GM12873 (cell line): ENCODE measurements at regions not wholly inside any gene's neighbourhood (a gene's known extent, or its start where the extent isn't known, plus 50 kb on each side); places are given as distances from the start of the nearest gene placed in this dataset.

Experiments used
- TF ChIP-seq, protein P1 (sequence below): IDR thresholded peaks from 2 replicates; pipeline ENCODE4 v1.5.1; 2012; ENCODE audit warnings: low read depth, mild to moderate bottlenecking, moderate library complexity, low read length, control low read depth; ENCODE audit not compliant: insufficient read depth; ENCODE audit errors: missing control alignments

DNA sequence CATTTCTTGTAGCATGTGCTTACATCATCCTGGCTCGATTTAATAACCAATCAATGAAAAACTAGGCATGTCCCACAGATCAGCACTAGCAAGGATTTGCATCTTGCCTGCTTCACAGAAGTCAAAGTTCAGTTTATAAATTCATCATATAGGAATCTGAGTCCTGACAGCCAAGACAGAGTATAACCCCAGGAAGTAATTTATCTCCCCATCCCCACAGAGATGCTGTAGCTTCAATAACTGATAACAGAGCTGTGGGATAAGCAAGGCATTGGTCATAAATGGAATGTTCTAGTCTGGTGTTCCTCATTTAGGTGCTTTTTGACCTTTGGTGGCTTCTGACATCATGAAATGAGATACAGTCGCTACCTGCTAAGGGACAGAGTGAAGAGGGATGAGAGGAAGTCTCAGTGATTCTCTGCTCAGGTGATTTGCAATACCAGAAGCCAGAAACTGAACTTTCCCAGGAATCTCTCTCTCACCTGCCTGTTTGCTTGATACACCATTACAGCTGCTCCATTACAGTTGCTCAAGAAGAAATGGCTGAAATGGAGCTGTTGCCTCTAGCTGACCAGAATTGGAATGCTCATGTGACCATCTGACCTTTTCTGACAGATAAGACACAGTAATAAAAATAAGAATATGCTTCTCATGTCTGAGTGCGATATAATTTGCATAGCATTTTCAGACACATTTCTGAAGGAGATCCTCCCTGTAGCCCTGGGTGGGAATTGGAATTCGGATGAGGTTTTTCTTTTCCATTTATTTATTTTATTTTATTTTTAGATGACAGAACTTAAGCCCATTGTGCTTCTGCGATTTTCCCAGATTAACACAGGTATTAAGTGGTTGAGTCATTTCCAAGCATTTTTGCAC, 217.1 kb upstream of the KCNMB2 start:
- TF ChIP-seq, protein P1, sequence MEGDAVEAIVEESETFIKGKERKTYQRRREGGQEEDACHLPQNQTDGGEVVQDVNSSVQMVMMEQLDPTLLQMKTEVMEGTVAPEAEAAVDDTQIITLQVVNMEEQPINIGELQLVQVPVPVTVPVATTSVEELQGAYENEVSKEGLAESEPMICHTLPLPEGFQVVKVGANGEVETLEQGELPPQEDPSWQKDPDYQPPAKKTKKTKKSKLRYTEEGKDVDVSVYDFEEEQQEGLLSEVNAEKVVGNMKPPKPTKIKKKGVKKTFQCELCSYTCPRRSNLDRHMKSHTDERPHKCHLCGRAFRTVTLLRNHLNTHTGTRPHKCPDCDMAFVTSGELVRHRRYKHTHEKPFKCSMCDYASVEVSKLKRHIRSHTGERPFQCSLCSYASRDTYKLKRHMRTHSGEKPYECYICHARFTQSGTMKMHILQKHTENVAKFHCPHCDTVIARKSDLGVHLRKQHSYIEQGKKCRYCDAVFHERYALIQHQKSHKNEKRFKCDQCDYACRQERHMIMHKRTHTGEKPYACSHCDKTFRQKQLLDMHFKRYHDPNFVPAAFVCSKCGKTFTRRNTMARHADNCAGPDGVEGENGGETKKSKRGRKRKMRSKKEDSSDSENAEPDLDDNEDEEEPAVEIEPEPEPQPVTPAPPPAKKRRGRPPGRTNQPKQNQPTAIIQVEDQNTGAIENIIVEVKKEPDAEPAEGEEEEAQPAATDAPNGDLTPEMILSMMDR: no peak

DNA sequence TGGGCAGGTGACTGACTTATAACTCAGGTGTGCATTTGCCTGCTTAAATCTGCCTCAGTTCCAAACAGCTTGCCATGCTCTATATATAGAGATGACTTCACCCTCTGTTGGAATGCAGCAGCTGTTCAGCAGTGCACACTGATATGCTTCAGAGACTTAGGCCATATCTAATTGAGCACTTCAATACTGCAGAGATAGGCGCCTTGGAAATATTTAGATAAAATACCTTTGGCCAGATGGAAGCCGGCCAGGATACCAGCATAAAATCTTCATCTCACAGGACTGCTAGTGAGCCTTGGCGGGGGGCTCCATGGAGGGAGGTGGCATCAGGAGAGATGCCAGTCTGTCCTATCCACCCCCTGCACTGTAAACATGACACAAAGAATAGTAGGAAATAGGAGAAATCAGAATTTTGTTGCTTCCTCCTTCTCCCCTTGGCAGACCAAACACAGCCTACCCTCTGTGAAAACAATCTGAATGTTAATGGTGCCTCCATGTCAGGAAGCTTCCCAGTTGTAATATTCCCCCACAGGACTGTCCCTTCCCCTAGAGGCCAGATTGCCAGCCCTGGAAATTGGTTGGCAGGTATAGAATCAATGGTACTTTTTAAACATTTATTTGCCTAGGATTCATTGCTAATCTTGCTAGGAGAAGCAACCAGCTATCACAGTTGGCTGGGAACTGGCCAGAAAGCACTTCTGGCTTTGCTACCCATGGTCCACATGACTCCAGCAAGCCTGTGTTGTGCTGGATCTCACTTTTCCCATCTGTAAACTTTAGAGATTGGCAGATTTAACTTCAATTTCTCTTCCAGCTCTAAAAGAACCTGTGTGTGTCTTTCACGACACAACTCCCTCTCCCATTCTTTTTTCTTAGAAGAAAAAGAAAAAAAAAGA, 215.5 kb upstream of the KCNMB2 start:
- TF ChIP-seq, protein P1: no peak

DNA sequence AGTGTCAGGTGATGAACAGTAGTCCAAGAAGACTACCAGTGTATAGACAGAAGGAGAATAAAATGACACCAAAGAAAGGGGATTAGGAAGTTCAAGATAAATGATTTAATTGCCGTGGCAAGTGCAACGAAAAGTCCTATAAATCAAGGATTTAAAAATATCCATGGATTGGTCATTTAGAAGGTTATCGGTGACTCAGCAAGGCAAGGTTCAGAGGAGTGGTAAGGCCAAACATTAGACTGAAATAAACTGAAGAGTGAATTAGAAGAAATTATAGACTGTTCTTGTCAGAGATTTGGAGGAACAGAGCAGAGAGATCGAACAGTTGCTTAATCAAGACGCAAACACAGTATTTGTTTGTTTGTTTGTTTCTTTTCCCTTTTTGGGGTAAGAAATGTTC, 211.9 kb upstream of the KCNMB2 start:
- TF ChIP-seq, protein P1: no peak

DNA sequence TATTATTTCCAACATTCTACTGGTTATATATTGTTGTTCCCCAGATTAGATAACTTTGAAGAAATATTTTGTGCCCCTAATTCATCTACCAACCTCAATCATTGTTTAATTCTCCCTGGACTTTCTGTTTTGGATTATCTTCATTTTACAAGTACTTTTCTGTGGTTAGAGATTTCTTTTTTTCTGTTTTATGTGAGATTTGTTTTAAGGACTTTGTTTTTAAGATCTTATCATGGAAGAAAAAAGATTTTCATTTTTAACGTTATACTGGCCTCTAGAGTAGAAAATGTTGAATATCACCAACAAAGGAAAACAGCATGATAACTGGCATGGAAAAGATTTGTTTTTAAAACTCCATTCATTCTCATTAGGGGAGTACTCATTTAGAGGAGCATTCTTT, 210.9 kb upstream of the KCNMB2 start:
- TF ChIP-seq, protein P1: no peak

DNA sequence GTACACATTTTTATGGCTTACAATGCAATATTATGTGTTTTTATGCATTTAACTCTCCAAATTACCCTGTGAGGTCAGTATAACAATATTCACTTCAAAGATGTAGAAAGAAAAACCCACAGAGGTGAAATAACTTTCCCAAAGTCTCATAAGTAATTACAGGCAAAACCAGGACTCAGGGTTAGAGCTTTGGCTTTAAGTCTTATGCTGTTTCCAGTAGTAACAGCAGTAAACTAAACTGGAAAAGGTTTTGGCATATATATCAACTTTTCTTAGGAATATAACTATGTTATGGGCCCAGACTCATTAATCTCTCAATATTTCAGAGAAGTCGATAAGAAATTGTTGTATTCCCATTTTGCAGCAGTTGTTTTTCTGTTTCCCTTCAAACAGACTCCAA, 206.3 kb upstream of the KCNMB2 start:
- TF ChIP-seq, protein P1: no peak

DNA sequence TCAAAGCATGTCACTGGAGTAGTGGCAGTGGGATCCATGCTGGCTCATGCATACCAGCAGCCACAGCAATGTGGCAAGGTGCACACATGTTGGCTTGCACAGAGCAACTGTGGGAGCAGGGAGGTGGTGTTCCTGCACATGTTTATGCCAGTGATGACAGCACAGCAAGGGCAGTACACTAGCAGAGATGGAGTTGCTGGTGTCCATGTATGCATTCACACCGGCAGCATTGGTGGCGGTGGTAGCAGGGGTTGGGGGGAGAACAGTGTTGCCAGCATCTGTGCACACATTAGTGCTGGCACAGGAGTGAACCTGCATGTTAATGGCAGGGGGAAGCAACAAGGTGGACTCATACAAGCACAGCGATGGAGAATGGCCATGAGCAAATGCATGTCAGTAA, 202.0 kb upstream of the KCNMB2 start:
- TF ChIP-seq, protein P1: no peak

DNA sequence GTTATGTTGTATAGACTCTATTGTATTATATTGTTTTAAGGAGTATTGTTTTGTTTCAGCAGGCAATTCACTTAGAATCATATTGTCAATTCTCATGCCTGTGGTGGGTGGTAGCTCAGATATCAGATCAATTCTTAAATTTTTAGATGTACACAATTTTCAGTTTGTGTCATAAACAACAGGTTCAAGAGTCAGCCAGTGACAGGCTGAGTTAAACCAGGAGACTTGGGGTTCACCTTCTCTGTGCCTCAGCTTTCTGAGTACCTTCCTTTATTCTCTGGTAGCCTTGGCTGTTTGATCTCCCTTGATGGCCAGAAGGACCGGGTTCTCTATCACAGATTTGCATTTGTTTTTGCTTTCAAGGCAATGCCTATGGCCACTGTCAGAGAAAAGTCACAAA, 199.9 kb upstream of the KCNMB2 start:
- TF ChIP-seq, protein P1: no peak
